Body of pancreas (tissue), 4 donors: ENCODE measurements at regions not wholly inside any gene's neighbourhood (a gene's known extent, or its start where the extent isn't known, plus 50 kb on each side); places are given as distances from the start of the nearest gene placed in this dataset.

Source experiments
- ATAC-seq: fragments of 150-250 bp; one replicate; pipeline ENCODE4 v1.9.1; 2016
- DNase-seq, 4 donors: peaks; one replicate each; pipeline ENCODE4 v3.0.0-alpha.2; 2019
- H3K27ac ChIP-seq, 4 donors: fragments of 200-600 bp; sonication (generic); 1 replicate in 3 of 4; 2 replicates in 1 of 4; pipeline versions ENCODE4 v1.5.1 to v1.6.1; 2016 to 2019; ENCODE audit warnings: mild to moderate bottlenecking in 1 of 4, mixed read lengths in 1 of 4, moderate library complexity in 1 of 4
- H3K27me3 ChIP-seq, 2 donors: fragments of 200-600 bp; sonication (generic); one replicate each; pipeline ENCODE4 v1.6.0; 2016; ENCODE audit warnings: mild to moderate bottlenecking in 1 of 2
- H3K36me3 ChIP-seq, 2 donors: fragments of 200-600 bp; sonication (generic); replicated peaks in 1 of 2; 2 replicates each; pipeline ENCODE4 v1.5.1; 2016; ENCODE audit warnings: low read depth in 2 of 2; ENCODE audit not compliant: insufficient read depth in 1 of 2
- H3K4me1 ChIP-seq: fragments of 200-600 bp; sonication (generic); one replicate; pipeline ENCODE4 v1.6.0; 2016
- H3K4me3 ChIP-seq, 2 donors: fragments of 200-600 bp; sonication (generic); 1 replicate in 1 of 2; 2 replicates in 1 of 2; pipeline ENCODE4 v1.5.1; 2016 to 2019
- H3K9me3 ChIP-seq, 3 donors: fragments of 200-600 bp; sonication (generic); 1 replicate in 2 of 3; 2 replicates in 1 of 3; pipeline ENCODE4 v1.5.1; 2016
- CTCF ChIP-seq, 7 experiments: fragments of 450-650 bp in 4 of 7; fragments of 200-600 bp in 3 of 7; sonication (generic) in 3 of 7; IDR thresholded peaks; one replicate each; pipeline ENCODE4 v1.5.1; 2016 to 2019; ENCODE audit warnings: antibody characterized with exemption in 7 of 7
- POLR2A ChIP-seq, 3 donors: fragments of 450-650 bp; IDR thresholded peaks; one replicate each; pipeline ENCODE4 v1.6.1; 2016; ENCODE audit warnings: antibody characterized with exemption in 3 of 3, mild to moderate bottlenecking in 2 of 3
- WGBS, 2 donors: methylation state at CpG; one replicate each; pipeline ENCODE4 v1.1.5; 2017; 5-methylcytosine and 5-hydroxymethylcytosine counted together
- intact Hi-C: fragments of 100-400 bp; cut with DNase I; formaldehyde crosslinking; loops from one replicate; pipeline ENCODE4 v1.15.1; 2023

GRCh38 chr11:97746818-97747217 lies 1273.9 kb upstream of the CNTN5 start:
- WGBS, 2 donors, result 15 to 23% methylated on average over 1 of the region's 1 CpG
- Histone ChIP-seq H3K27me3 (no peaks in the 10 kb centered on the region), H3K27ac (no peak overlapping the region), H3K4me3 (no peak overlapping the region), H3K36me3 (no peaks in the 10 kb centered on the region), H3K9me3 (no peaks in the 10 kb centered on the region), H3K4me1 (no peaks in the 10 kb centered on the region)
- DNase-seq (no peak), ATAC-seq (no peak)
- TF ChIP-seq POLR2A (IDR thresholded peaks at IDR 0.05) (no peak), CTCF (IDR thresholded peaks at IDR 0.05) (no peak)
- intact Hi-C loops, result no loop called here

- intact Hi-C loops, result no loop called here
- no peaks in the 10 kb centered on the region for H3K4me1 ChIP-seq
- WGBS, 2 donors, result 56 to 58% methylated on average over 5 of the region's 5 CpGs
- ATAC-seq (peak; percentile 63), DNase-seq (peak; percentile 27 to 66 (median 50))
- no peaks in the 10 kb centered on the region for H3K9me3 ChIP-seq
- no peaks in the 10 kb centered on the region for H3K36me3 ChIP-seq
- TF ChIP-seq CTCF (IDR thresholded peaks at IDR 0.05), result no peak
- TF ChIP-seq POLR2A (IDR thresholded peaks at IDR 0.05), result no peak
- H3K27me3 ChIP-seq, result no peaks in the 10 kb centered on the region
- no peak overlapping the region for H3K4me3 ChIP-seq
- no peak overlapping the region for H3K27ac ChIP-seq
These were observed 1269.3 kb upstream of the CNTN5 start for GRCh38 chr11:97751405-97751804.

- TF ChIP-seq POLR2A (IDR thresholded peaks at IDR 0.05), result no peak
- no peak for TF ChIP-seq CTCF (IDR thresholded peaks at IDR 0.05)
- DNase-seq (no peak), ATAC-seq (no peak)
- H3K36me3 ChIP-seq, result no peaks in the 10 kb centered on the region
- 58 to 80% methylated on average over 2 of the region's 2 CpGs for WGBS, 2 donors
- no peaks in the 10 kb centered on the region for H3K9me3 ChIP-seq
- no peak overlapping the region for H3K4me3 ChIP-seq
- intact Hi-C loops, result no loop called here
- no peak overlapping the region for H3K27ac ChIP-seq
- no peaks in the 10 kb centered on the region for H3K27me3 ChIP-seq
- no peaks in the 10 kb centered on the region for H3K4me1 ChIP-seq
These were observed 1268.8 kb upstream of the CNTN5 start for GRCh38 chr11:97751952-97752351.

- Histone ChIP-seq H3K36me3 (no peaks in the 10 kb centered on the region), H3K4me3 (no peak overlapping the region), H3K9me3 (no peaks in the 10 kb centered on the region), H3K4me1 (no peaks in the 10 kb centered on the region), H3K27ac (no peak overlapping the region), H3K27me3 (no peaks in the 10 kb centered on the region)
- intact Hi-C loops, result no loop called here
- DNase-seq, result no peak
- WGBS, 2 donors, result 32 to 56% methylated on average over 3 of the region's 3 CpGs
- TF ChIP-seq POLR2A (IDR thresholded peaks at IDR 0.05), result no peak
- TF ChIP-seq CTCF (IDR thresholded peaks at IDR 0.05), result no peak
- no peak for ATAC-seq
These were observed 1265.8 kb upstream of the CNTN5 start for GRCh38 chr11:97754976-97755375.

- 70 to 72% methylated on average over 4 of the region's 4 CpGs for WGBS, 2 donors
- Histone ChIP-seq H3K27ac (no peak overlapping the region), H3K9me3 (no peaks in the 10 kb centered on the region), H3K27me3 (no peaks in the 10 kb centered on the region), H3K36me3 (no peaks in the 10 kb centered on the region), H3K4me1 (no peaks in the 10 kb centered on the region), H3K4me3 (no peak overlapping the region)
- intact Hi-C loops, result no loop called here
- ATAC-seq, result no peak
- TF ChIP-seq POLR2A (IDR thresholded peaks at IDR 0.05), result no peak
- TF ChIP-seq CTCF (IDR thresholded peaks at IDR 0.05), result no peak
- no peak for DNase-seq
These were observed 1264.0 kb upstream of the CNTN5 start for GRCh38 chr11:97756571-97757335.
